GM18907 (cell line): ENCODE measurements at regions not wholly inside any gene's neighbourhood (a gene's known extent, or its start where the extent isn't known, plus 50 kb on each side); places are given as distances from the start of the nearest gene placed in this dataset.
"Not testable (repeated sequence)": the region's sequence is repeated elsewhere in the genome, so short reads cannot be mapped to it uniquely, and the experiment has no call there.

ENCODE experiments used
- ATAC-seq: cut with Tn5 transposase; IDR thresholded peaks from one replicate; pipeline ENCODE4 v1.9.1; 2021; ENCODE audit warnings: mild to moderate bottlenecking, moderate library complexity; ENCODE audit not compliant: unreplicated experiment

GRCh38 chr6:85357651-85358050 is 92.2 kb upstream of the NT5E start:
- no peak for ATAC-seq

- not testable (repeated sequence) for ATAC-seq
Measured at GRCh38 chr6:85356743-85357142, 93.1 kb upstream of the NT5E start.

GRCh38 chr6:85355816-85356215 is 94.1 kb upstream of the NT5E start:
- no peak for ATAC-seq

GRCh38 chr6:85354761-85355618 is 94.9 kb upstream of the NT5E start:
- ATAC-seq, result peak; percentile 88

- no peak for ATAC-seq
Measured at GRCh38 chr6:85353012-85353411, 96.9 kb upstream of the NT5E start.

GRCh38 chr6:85348643-85349042 is 101.2 kb upstream of the NT5E start:
- no peak for ATAC-seq

- no peak for ATAC-seq
Measured at GRCh38 chr6:85347812-85348211, 102.1 kb upstream of the NT5E start.

- ATAC-seq, result no peak
Measured at GRCh38 chr6:85346196-85346595, 103.7 kb upstream of the NT5E start.

GRCh38 chr6:85344996-85345395 is 104.9 kb upstream of the NT5E start:
- ATAC-seq, result no peak

- no peak for ATAC-seq
Measured at GRCh38 chr6:85343428-85343827, 106.5 kb upstream of the NT5E start.

GRCh38 chr6:85329196-85329595 is 120.7 kb upstream of the NT5E start:
- no peak for ATAC-seq

GRCh38 chr6:85325811-85326210 is 124.1 kb upstream of the NT5E start:
- not testable (repeated sequence) for ATAC-seq

- ATAC-seq, result peak; percentile 82
Measured at GRCh38 chr6:85323435-85324040, 126.3 kb upstream of the NT5E start.

GRCh38 chr6:85322446-85323105 is 127.3 kb upstream of the NT5E start:
- ATAC-seq, result no peak

- ATAC-seq, result no peak
Measured at GRCh38 chr6:85321906-85322305, 128.0 kb upstream of the NT5E start.

GRCh38 chr6:85314586-85314985 is 135.3 kb upstream of the NT5E start:
- ATAC-seq, result no peak

- no peak for ATAC-seq
Measured at GRCh38 chr6:85300581-85300980, 149.3 kb upstream of the NT5E start.

- no peak for ATAC-seq
Measured at GRCh38 chr6:85298553-85298952, 151.3 kb upstream of the NT5E start.

GRCh38 chr6:85291326-85291725 is 158.6 kb upstream of the NT5E start:
- ATAC-seq, result no peak

GRCh38 chr6:85287654-85288053 is 162.2 kb upstream of the NT5E start:
- no peak for ATAC-seq

GRCh38 chr6:85287158-85287557 is 162.7 kb upstream of the NT5E start:
- ATAC-seq, result no peak

- ATAC-seq, result not testable (repeated sequence)
Measured at GRCh38 chr6:85286507-85286906, 163.4 kb upstream of the NT5E start.
